KMS-11 (cell line): ENCODE measurements at regions not wholly inside any gene's neighbourhood (a gene's known extent, or its start where the extent isn't known, plus 50 kb on each side); places are given as distances from the start of the nearest gene placed in this dataset.

Experiments used
- H2AFZ ChIP-seq: fragments of 200-600 bp; sonication (generic); 2 replicates; pipeline ENCODE4 v1.6.1; 2016; ENCODE audit warnings: antibody characterized with exemption, mixed run types, low read depth
- H3K27ac ChIP-seq: fragments of 200-600 bp; sonication (generic); 2 replicates; pipeline ENCODE4 v1.6.1; 2016; ENCODE audit warnings: mild to moderate bottlenecking, mixed run types
- H3K27me3 ChIP-seq: fragments of 200-600 bp; sonication (generic); 2 replicates; pipeline ENCODE4 v1.6.1; 2017; ENCODE audit warnings: mild to moderate bottlenecking, low read depth, mixed run types, moderate library complexity; ENCODE audit not compliant: insufficient read depth
- H3K36me3 ChIP-seq: fragments of 200-600 bp; sonication (generic); 2 replicates; pipeline ENCODE4 v1.6.1; 2017; ENCODE audit warnings: mild to moderate bottlenecking, mixed run types; ENCODE audit not compliant: insufficient read depth
- H3K4me1 ChIP-seq: fragments of 200-600 bp; sonication (generic); 2 replicates; pipeline ENCODE4 v1.6.1; 2016; ENCODE audit warnings: mild to moderate bottlenecking, low read depth, mixed run types; ENCODE audit not compliant: poor library complexity, severe bottlenecking
- H3K4me2 ChIP-seq: fragments of 200-600 bp; sonication (generic); 2 replicates; pipeline ENCODE4 v1.7.0; 2016; ENCODE audit warnings: mild to moderate bottlenecking, mixed run types
- H3K4me3 ChIP-seq: fragments of 200-600 bp; sonication (generic); IDR thresholded peaks from 2 replicates; pipeline ENCODE4 v1.6.1; 2017; ENCODE audit warnings: low read depth, low read length, mixed read lengths; ENCODE audit not compliant: insufficient read depth
- H3K79me2 ChIP-seq: fragments of 200-600 bp; sonication (generic); 2 replicates; pipeline ENCODE4 v1.6.1; 2016; ENCODE audit warnings: low read depth, mixed run types; ENCODE audit not compliant: insufficient read depth
- H3K9ac ChIP-seq: fragments of 200-600 bp; sonication (generic); 2 replicates; pipeline ENCODE4 v1.6.1; 2016; ENCODE audit warnings: mild to moderate bottlenecking, mixed run types
- H4K20me1 ChIP-seq: fragments of 200-600 bp; sonication (generic); 2 replicates; pipeline ENCODE4 v1.6.1; 2016; ENCODE audit warnings: mild to moderate bottlenecking, mixed run types; ENCODE audit not compliant: insufficient read depth
- CTCF ChIP-seq: fragments of 200-600 bp; sonication (generic); conservative IDR thresholded peaks from 2 replicates; pipeline ENCODE4 v1.6.1; 2017; ENCODE audit warnings: low read depth, mild to moderate bottlenecking, antibody characterized with exemption, low read length, moderate library complexity, mixed read lengths

- Histone ChIP-seq H3K27me3 (no peaks in the 10 kb centered on the region), H3K9ac (no peak overlapping the region), H3K79me2 (no peaks in the 10 kb centered on the region), H3K36me3 (no peaks in the 10 kb centered on the region), H4K20me1 (no peaks in the 10 kb centered on the region), H3K4me3 (no peak overlapping the region), H3K4me2 (no peak overlapping the region), H2AFZ (no peak overlapping the region), H3K4me1 (no peaks in the 10 kb centered on the region), H3K27ac (no peak overlapping the region)
- TF ChIP-seq CTCF = no peak
Measured at GRCh38 chr5:114928644-114929462, 240.9 kb downstream of the TRIM36 start.

- no peaks in the 10 kb centered on the region for H3K36me3 ChIP-seq
- no peaks in the 10 kb centered on the region for H4K20me1 ChIP-seq
- H2AFZ ChIP-seq = no peak overlapping the region
- H3K4me2 ChIP-seq = no peak overlapping the region
- H3K4me3 ChIP-seq = no peak overlapping the region
- no peak overlapping the region for H3K9ac ChIP-seq
- H3K27ac ChIP-seq = no peak overlapping the region
- TF ChIP-seq CTCF = no peak
- no peaks in the 10 kb centered on the region for H3K4me1 ChIP-seq
- H3K27me3 ChIP-seq = no peaks in the 10 kb centered on the region
- H3K79me2 ChIP-seq = no peaks in the 10 kb centered on the region
Measured at GRCh38 chr5:114924769-114925168, 244.9 kb downstream of the TRIM36 start.

- Histone ChIP-seq H3K4me1 (no peaks in the 10 kb centered on the region), H4K20me1 (no peaks in the 10 kb centered on the region), H3K4me3 (no peak overlapping the region), H3K4me2 (no peak overlapping the region), H3K79me2 (no peaks in the 10 kb centered on the region), H3K27me3 (no peaks in the 10 kb centered on the region), H3K27ac (no peak overlapping the region), H2AFZ (no peak overlapping the region), H3K9ac (no peak overlapping the region), H3K36me3 (no peaks in the 10 kb centered on the region)
- TF ChIP-seq CTCF = no peak
Measured at GRCh38 chr5:114912189-114912920, 257.4 kb downstream of the TRIM36 start.

- H3K36me3 ChIP-seq = no peaks in the 10 kb centered on the region
- no peak overlapping the region for H2AFZ ChIP-seq
- no peaks in the 10 kb centered on the region for H4K20me1 ChIP-seq
- no peak overlapping the region for H3K4me3 ChIP-seq
- H3K79me2 ChIP-seq = no peaks in the 10 kb centered on the region
- no peaks in the 10 kb centered on the region for H3K27me3 ChIP-seq
- no peaks in the 10 kb centered on the region for H3K4me1 ChIP-seq
- H3K9ac ChIP-seq = no peak overlapping the region
- no peak for TF ChIP-seq CTCF
- H3K27ac ChIP-seq = no peak overlapping the region
- H3K4me2 ChIP-seq = no peak overlapping the region
Measured at GRCh38 chr5:114910727-114911126, 259.0 kb downstream of the TRIM36 start.
